ENCODE measurements at regions not wholly inside any gene's neighbourhood (a gene's known extent, or its start where the extent isn't known, plus 50 kb on each side); places are given as distances from the start of the nearest gene placed in this dataset.

DNA sequence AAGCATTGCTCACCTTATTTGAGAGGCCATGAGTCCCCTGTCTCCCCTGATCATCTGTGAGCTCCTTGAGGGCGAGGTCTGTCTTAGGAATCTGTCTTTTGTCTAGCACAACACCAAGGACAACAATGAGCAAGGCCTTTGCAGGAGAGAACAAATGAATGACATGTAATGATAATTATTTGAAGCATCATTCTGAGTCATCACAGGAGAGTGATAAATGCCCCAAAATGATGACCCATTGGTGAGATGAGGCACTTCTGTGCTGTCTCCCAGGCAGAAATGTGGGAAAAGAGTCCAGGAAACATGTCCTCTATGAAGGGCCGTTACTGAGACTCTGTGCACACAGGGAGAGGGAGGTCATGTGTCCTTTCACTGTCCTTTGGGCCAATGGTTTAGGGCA is 105.2 kb upstream of the LRFN2 start:
- DNase-seq: no peak
- H3K4me3 ChIP-seq: no peak overlapping the region
- TF ChIP-seq CTCF (IDR thresholded peaks at IDR 0.05; ENCODE audit: borderline replicate concordance): no peak
- no peaks in the 10 kb centered on the region for H3K36me3 ChIP-seq
- no peak overlapping the region for H3K27ac ChIP-seq (replicated peaks)
- no peaks in the 10 kb centered on the region for H3K9me3 ChIP-seq (replicated peaks)
- H3K27me3 ChIP-seq (ENCODE audit: low read depth): peaks cover 2% of the 10 kb centered on the region
- H3K4me1 ChIP-seq: peaks cover 8% of the 10 kb centered on the region
- intact Hi-C loops (cut with micrococcal nuclease): no loop called here

DNA sequence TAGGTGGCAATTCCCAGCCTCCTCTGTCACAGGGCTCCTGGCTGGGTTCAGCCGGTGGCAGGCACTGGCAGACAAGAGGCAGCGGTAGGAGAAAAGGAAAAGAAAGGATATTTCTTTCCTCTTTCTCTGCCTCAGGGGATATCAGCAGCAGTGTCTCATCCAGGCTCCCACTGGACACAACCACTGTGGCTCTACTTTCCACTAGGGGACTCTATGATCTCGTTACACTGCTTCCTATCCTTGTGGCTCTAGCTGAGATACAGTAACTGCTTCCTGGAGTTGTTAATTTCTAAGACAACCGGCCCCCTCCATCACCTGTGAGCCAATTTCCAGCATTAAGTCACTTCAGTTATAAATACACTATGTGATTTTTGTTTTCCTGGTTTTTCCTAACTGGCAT is 102.0 kb upstream of the LRFN2 start:
- DNase-seq: no peak
- intact Hi-C loops (cut with micrococcal nuclease): no loop called here
- H3K27me3 ChIP-seq (ENCODE audit: low read depth): peaks cover 22% of the 10 kb centered on the region
- TF ChIP-seq CTCF (IDR thresholded peaks at IDR 0.05; ENCODE audit: borderline replicate concordance): no peak
- no peak overlapping the region for H3K27ac ChIP-seq (replicated peaks)
- H3K4me3 ChIP-seq: no peak overlapping the region
- H3K4me1 ChIP-seq: peaks cover 8% of the 10 kb centered on the region
- no peaks in the 10 kb centered on the region for H3K36me3 ChIP-seq
- H3K9me3 ChIP-seq (replicated peaks): peaks cover 16% of the 10 kb centered on the region

- H3K27ac ChIP-seq (replicated peaks): no peak overlapping the region
- no peak for DNase-seq
- no peak for TF ChIP-seq CTCF (IDR thresholded peaks at IDR 0.05; ENCODE audit: borderline replicate concordance)
- peaks cover 18% of the 10 kb centered on the region for H3K9me3 ChIP-seq (replicated peaks)
- peaks cover 22% of the 10 kb centered on the region for H3K27me3 ChIP-seq (ENCODE audit: low read depth)
- H3K4me1 ChIP-seq: peaks cover 8% of the 10 kb centered on the region
- no peak overlapping the region for H3K4me3 ChIP-seq
- intact Hi-C loops (cut with micrococcal nuclease): no loop called here
- no peaks in the 10 kb centered on the region for H3K36me3 ChIP-seq
Observed at GRCh38 chr6:40688214-40688761, 101.1 kb upstream of the LRFN2 start.

GRCh38 chr6:40685862-40686261 is 98.7 kb upstream of the LRFN2 start:
- intact Hi-C loops (cut with micrococcal nuclease): no loop called here
- no peak overlapping the region for H3K27ac ChIP-seq (replicated peaks)
- no peak for TF ChIP-seq CTCF (IDR thresholded peaks at IDR 0.05; ENCODE audit: borderline replicate concordance)
- no peak for DNase-seq
- H3K9me3 ChIP-seq (replicated peaks): peaks cover 18% of the 10 kb centered on the region
- peaks cover 8% of the 10 kb centered on the region for H3K4me1 ChIP-seq
- H3K36me3 ChIP-seq: no peaks in the 10 kb centered on the region
- H3K4me3 ChIP-seq: no peak overlapping the region
- H3K27me3 ChIP-seq (ENCODE audit: low read depth): peaks cover 29% of the 10 kb centered on the region

GRCh38 chr6:40681622-40682021 is 94.5 kb upstream of the LRFN2 start:
- H3K4me3 ChIP-seq: no peak overlapping the region
- no peak for DNase-seq
- H3K27ac ChIP-seq (replicated peaks): no peak overlapping the region
- H3K4me1 ChIP-seq: no peaks in the 10 kb centered on the region
- H3K9me3 ChIP-seq (replicated peaks): peaks cover 32% of the 10 kb centered on the region
- TF ChIP-seq CTCF (IDR thresholded peaks at IDR 0.05; ENCODE audit: borderline replicate concordance): no peak
- peaks cover 40% of the 10 kb centered on the region for H3K27me3 ChIP-seq (ENCODE audit: low read depth)
- intact Hi-C loops (cut with micrococcal nuclease): no loop called here
- H3K36me3 ChIP-seq: no peaks in the 10 kb centered on the region

Measured in left ventricle myocardium inferior (tissue), 1 donor.